IPS DF 19.7 (cell line): ENCODE measurements at regions not wholly inside any gene's neighbourhood (a gene's known extent, or its start where the extent isn't known, plus 50 kb on each side); places are given as distances from the start of the nearest gene placed in this dataset.

ENCODE experiments used
- DNase-seq: peaks from one replicate; pipeline ENCODE4 v3.0.0-alpha.2; 2013; ENCODE audit warnings: low read depth, low spot score

DNA sequence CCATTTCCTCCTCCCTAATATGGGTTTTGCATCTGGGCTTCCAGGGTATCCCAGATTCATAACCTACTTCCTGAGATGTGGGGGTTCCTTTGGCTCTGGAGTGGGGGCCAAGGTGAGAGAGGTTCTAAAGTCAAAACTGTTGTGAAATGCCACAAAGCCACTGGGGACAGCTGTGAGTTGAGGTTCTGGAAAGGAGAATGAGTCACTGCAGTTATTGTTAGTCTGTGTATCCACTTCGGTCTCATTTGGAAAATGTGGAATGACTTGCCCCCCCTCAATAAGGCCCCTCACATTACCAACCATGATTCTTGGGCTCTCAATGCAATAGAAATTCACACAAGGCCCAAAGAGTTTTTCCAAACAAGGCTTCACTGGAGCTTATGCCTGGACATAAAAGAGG is 51.1 kb upstream of the LGALSL start:
- no peak for DNase-seq

- DNase-seq, result no peak
Observed at GRCh38 chr2:64403426-64403825, 50.5 kb upstream of the LGALSL start.

GRCh38 chr2:64404002-64404731 is 49.8 kb upstream of the LGALSL start:
- peak; percentile 84 for DNase-seq
